ENCODE measurements at regions not wholly inside any gene's neighbourhood (a gene's known extent, or its start where the extent isn't known, plus 50 kb on each side); places are given as distances from the start of the nearest gene placed in this dataset.

DNA sequence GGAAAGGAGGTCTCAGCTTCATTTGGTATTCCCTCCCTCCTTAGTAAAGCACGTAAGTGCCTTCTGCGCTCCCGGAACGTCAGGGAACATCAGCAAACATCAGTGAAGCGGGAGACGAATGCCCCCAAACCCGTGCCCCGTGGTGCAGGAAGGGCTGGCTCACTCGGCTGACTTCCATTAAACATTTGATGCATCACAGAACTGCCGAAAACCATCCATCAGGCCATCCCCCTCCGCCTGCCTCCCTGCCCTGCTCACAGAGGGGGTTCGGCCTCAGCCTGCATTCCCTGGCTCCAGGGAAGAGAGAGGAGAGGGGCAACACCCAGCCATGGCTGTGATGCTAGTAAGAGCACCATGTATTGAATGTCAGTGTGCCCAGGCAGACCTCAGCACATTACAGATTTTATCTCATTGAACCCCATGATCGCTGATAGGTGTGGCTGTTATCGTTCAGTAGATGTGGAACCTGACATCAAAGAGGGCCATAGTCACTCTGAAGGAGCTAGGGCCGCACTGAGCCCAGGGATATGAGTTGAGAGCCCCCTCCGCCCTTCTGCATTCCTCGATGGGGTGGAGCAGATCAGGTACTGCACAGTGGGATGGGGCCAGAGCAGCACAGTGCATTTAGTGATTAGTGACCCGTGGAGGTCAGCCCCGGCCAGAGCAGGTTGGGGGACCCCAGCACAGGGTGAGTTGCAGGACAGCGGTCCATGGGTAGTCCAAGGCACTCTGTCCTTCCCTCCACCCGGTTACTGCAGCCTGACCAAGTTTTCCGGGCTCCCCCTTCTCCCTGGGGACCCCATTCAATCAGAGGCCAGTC is 146.4 kb downstream of the RPS24 start:
- TF ChIP-seq, protein P1, sequence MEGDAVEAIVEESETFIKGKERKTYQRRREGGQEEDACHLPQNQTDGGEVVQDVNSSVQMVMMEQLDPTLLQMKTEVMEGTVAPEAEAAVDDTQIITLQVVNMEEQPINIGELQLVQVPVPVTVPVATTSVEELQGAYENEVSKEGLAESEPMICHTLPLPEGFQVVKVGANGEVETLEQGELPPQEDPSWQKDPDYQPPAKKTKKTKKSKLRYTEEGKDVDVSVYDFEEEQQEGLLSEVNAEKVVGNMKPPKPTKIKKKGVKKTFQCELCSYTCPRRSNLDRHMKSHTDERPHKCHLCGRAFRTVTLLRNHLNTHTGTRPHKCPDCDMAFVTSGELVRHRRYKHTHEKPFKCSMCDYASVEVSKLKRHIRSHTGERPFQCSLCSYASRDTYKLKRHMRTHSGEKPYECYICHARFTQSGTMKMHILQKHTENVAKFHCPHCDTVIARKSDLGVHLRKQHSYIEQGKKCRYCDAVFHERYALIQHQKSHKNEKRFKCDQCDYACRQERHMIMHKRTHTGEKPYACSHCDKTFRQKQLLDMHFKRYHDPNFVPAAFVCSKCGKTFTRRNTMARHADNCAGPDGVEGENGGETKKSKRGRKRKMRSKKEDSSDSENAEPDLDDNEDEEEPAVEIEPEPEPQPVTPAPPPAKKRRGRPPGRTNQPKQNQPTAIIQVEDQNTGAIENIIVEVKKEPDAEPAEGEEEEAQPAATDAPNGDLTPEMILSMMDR (IDR thresholded peaks at IDR 0.05) = no peak
- TF ChIP-seq POLR2A (IDR thresholded peaks at IDR 0.05) = no peak

All from testis (tissue), 2 donors.